Smooth muscle cell (in vitro differentiated cells): ENCODE measurements at regions not wholly inside any gene's neighbourhood (a gene's known extent, or its start where the extent isn't known, plus 50 kb on each side); places are given as distances from the start of the nearest gene placed in this dataset.
A peak's percentile ranks its signal among the peaks of the same experiment; 100 is the strongest.

Experiments used
- DNase-seq: peaks from one replicate; lab custom pipeline; 2025; ENCODE audit not compliant: unreplicated experiment; lab: John Stamatoyannopoulos, UW
- H2AFZ ChIP-seq: fragments of 200-600 bp; sonication (generic); 2 replicates; pipeline ENCODE4 v1.6.0; 2016; ENCODE audit warnings: antibody characterized with exemption, low read depth, mild to moderate bottlenecking
- H3F3A ChIP-seq: fragments of 200-600 bp; sonication (generic); 2 replicates; pipeline ENCODE4 v1.6.0; 2017; ENCODE audit warnings: antibody characterized with exemption, low read depth
- H3K27ac ChIP-seq: fragments of 200-600 bp; sonication (generic); 2 replicates; pipeline ENCODE4 v1.5.1; 2016; ENCODE audit warnings: low read depth, mild to moderate bottlenecking
- H3K27me3 ChIP-seq: fragments of 200-600 bp; sonication (generic); 2 replicates; pipeline ENCODE4 v1.6.1; 2016; ENCODE audit warnings: low read depth, mild to moderate bottlenecking
- H3K36me3 ChIP-seq: fragments of 200-600 bp; sonication (generic); 2 replicates; pipeline ENCODE4 v1.5.1; 2016; ENCODE audit warnings: low read depth
- H3K4me1 ChIP-seq: fragments of 200-600 bp; sonication (generic); 2 replicates; pipeline ENCODE4 v1.5.1; 2016; ENCODE audit warnings: low read depth
- H3K4me2 ChIP-seq: fragments of 200-600 bp; sonication (generic); 2 replicates; pipeline ENCODE4 v1.6.0; 2016; ENCODE audit warnings: mild to moderate bottlenecking
- H3K4me3 ChIP-seq: fragments of 200-600 bp; sonication (generic); 2 replicates; pipeline ENCODE4 v1.5.1; 2016; ENCODE audit warnings: mild to moderate bottlenecking
- H3K79me2 ChIP-seq: fragments of 200-600 bp; sonication (generic); 2 replicates; pipeline ENCODE4 v1.6.0; 2016; ENCODE audit warnings: low read depth, mild to moderate bottlenecking
- H3K9ac ChIP-seq: fragments of 200-600 bp; sonication (generic); 2 replicates; pipeline ENCODE4 v1.6.0; 2016; ENCODE audit warnings: low read depth
- H3K9me3 ChIP-seq: fragments of 200-600 bp; sonication (generic); replicated peaks from 2 replicates; pipeline ENCODE4 v1.5.1; 2016; ENCODE audit warnings: low read depth
- H4K20me1 ChIP-seq: fragments of 200-600 bp; sonication (generic); 2 replicates; pipeline ENCODE4 v1.6.0; 2016; ENCODE audit warnings: low read depth
- CTCF ChIP-seq: fragments of 200-600 bp; sonication (generic); IDR thresholded peaks from 2 replicates; pipeline ENCODE4 v1.5.1; 2017; ENCODE audit warnings: borderline replicate concordance, mild to moderate bottlenecking, antibody characterized with exemption; ENCODE audit not compliant: insufficient read depth, poor library complexity, severe bottlenecking
- WGBS: methylation state at CpG from one replicate; pipeline ENCODE4 v1.1.7; 2016; ENCODE audit warnings: low lambda C conversion rate; 5-methylcytosine and 5-hydroxymethylcytosine counted together

- Histone ChIP-seq H3K36me3 (no peaks in the 10 kb centered on the region), H3F3A (no peaks in the 10 kb centered on the region), H3K9me3 (no peaks in the 10 kb centered on the region), H3K4me2 (peak overlapping the region; percentile 48), H2AFZ (peak overlapping the region; percentile 40), H3K4me3 (no peak overlapping the region), H3K4me1 (peaks cover 8% of the 10 kb centered on the region), H3K79me2 (no peaks in the 10 kb centered on the region), H4K20me1 (no peaks in the 10 kb centered on the region), H3K27ac (no peak overlapping the region), H3K9ac (no peak overlapping the region), H3K27me3 (no peaks in the 10 kb centered on the region)
- TF ChIP-seq CTCF: no peak
- 39% methylated on average over 5 of the region's 5 CpGs for WGBS
- DNase-seq: no peak
Measured at GRCh38 chr5:128778474-128778873, 186.8 kb upstream of the SLC27A6 start.

DNA sequence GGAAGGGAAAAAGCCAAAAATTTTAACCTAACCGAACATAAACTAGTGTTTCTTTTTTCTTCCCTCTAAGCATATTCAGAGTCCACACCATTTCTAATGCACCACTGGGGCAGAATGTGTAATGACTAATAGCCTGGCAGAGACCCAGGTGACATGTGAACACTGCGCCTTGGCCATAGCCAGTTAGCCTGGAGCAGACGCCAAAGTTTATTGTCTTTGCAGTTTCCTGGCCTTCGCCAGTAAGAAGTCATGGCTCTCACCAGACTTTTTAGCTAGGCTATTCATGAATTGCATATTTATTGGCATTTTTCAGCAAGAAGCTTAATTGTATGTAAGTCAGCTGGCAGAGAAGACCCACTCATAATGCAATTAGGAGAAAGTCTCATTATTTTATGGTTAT, 182.8 kb upstream of the SLC27A6 start:
- no peak for TF ChIP-seq CTCF
- H3K36me3 ChIP-seq: no peaks in the 10 kb centered on the region
- 80% methylated on average over 4 of the region's 4 CpGs for WGBS
- no peaks in the 10 kb centered on the region for H3F3A ChIP-seq
- H3K9me3 ChIP-seq: no peaks in the 10 kb centered on the region
- H3K4me2 ChIP-seq: no peak overlapping the region
- no peaks in the 10 kb centered on the region for H4K20me1 ChIP-seq
- no peak overlapping the region for H3K4me3 ChIP-seq
- peaks cover 8% of the 10 kb centered on the region for H3K4me1 ChIP-seq
- no peak for DNase-seq
- no peak overlapping the region for H2AFZ ChIP-seq
- no peak overlapping the region for H3K27ac ChIP-seq
- H3K79me2 ChIP-seq: no peaks in the 10 kb centered on the region
- H3K27me3 ChIP-seq: no peaks in the 10 kb centered on the region
- H3K9ac ChIP-seq: no peak overlapping the region

- H3K4me3 ChIP-seq: no peak overlapping the region
- no peak for TF ChIP-seq CTCF
- no peak overlapping the region for H2AFZ ChIP-seq
- 98% methylated on average over 1 of the region's 1 CpG for WGBS
- no peak overlapping the region for H3K4me2 ChIP-seq
- no peaks in the 10 kb centered on the region for H3K79me2 ChIP-seq
- no peaks in the 10 kb centered on the region for H3F3A ChIP-seq
- DNase-seq: no peak
- H4K20me1 ChIP-seq: no peaks in the 10 kb centered on the region
- no peak overlapping the region for H3K9ac ChIP-seq
- H3K27me3 ChIP-seq: no peaks in the 10 kb centered on the region
- no peak overlapping the region for H3K27ac ChIP-seq
- no peaks in the 10 kb centered on the region for H3K4me1 ChIP-seq
- no peaks in the 10 kb centered on the region for H3K36me3 ChIP-seq
- no peaks in the 10 kb centered on the region for H3K9me3 ChIP-seq
Measured at GRCh38 chr5:128784726-128785125, 180.6 kb upstream of the SLC27A6 start.

DNA sequence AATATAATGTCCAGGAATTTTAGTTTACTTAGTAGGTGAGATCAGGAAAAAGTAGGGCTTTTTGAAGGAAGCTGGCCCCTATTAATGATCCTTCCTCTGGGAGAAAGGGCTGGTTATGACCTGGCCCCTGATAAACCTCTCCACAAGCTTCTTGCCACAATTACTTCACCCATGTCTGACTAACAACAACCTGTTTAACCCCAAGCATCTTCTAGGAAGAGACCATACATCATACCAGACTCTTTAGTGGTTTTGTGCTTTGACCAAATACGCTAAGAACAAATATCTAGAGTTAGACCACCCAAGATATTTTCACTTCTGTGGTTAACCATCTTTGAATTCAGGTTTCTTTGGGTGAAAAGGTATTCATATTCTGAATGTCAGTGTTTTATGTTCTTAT, 174.0 kb upstream of the SLC27A6 start:
- TF ChIP-seq CTCF: no peak
- H2AFZ ChIP-seq: no peak overlapping the region
- H4K20me1 ChIP-seq: no peaks in the 10 kb centered on the region
- no peak overlapping the region for H3K9ac ChIP-seq
- H3K4me1 ChIP-seq: no peaks in the 10 kb centered on the region
- no peak for DNase-seq
- no peak overlapping the region for H3K4me3 ChIP-seq
- H3K36me3 ChIP-seq: no peaks in the 10 kb centered on the region
- no peaks in the 10 kb centered on the region for H3K9me3 ChIP-seq
- no peaks in the 10 kb centered on the region for H3K79me2 ChIP-seq
- WGBS: 52% methylated on average over 1 of the region's 1 CpG
- H3F3A ChIP-seq: no peaks in the 10 kb centered on the region
- H3K4me2 ChIP-seq: no peak overlapping the region
- peaks cover 6% of the 10 kb centered on the region for H3K27me3 ChIP-seq
- no peak overlapping the region for H3K27ac ChIP-seq
